Hepatocyte (in vitro differentiated cells): ENCODE measurements at regions not wholly inside any gene's neighbourhood (a gene's known extent, or its start where the extent isn't known, plus 50 kb on each side); places are given as distances from the start of the nearest gene placed in this dataset.

Experiments used
- CTCF ChIP-seq: fragments of 200-600 bp; sonication (generic); IDR thresholded peaks from 2 replicates; pipeline ENCODE4 v1.5.1; 2016; ENCODE audit warnings: antibody characterized with exemption, mild to moderate bottlenecking; ENCODE audit not compliant: poor library complexity
- EZH2 ChIP-seq: fragments of 200-600 bp; sonication (generic); IDR thresholded peaks from 2 replicates; pipeline ENCODE4 v1.6.1; 2016; ENCODE audit warnings: antibody characterized with exemption, mild to moderate bottlenecking, borderline replicate concordance

DNA sequence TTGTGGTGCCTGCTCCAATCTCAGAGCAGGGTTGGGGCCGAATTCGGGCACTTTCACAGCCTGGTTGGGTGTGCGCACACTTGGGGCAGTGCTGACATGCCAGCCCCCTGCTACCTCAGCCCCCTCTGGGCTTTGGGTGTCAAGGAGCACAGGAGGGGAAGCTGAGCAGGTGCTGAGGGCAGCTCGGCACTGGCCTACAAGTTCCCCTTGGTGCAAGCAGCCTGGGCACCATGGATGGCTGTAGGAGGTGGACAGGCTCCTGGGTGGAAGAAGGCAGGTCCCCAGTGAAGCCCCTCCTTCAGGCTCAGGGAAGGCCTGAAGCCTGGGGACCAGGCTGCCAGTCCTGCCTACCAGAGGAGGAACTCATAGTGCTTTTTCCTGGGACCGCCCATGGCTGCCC, 326.6 kb downstream of the NDFIP2 start:
- TF ChIP-seq CTCF: no peak
- TF ChIP-seq EZH2: no peak
